LNCaP clone FGC (cell line): ENCODE measurements at regions not wholly inside any gene's neighbourhood (a gene's known extent, or its start where the extent isn't known, plus 50 kb on each side); places are given as distances from the start of the nearest gene placed in this dataset.
"Not testable (repeated sequence)": the region's sequence is repeated elsewhere in the genome, so short reads cannot be mapped to it uniquely, and the experiment has no call there.

Source experiments
- DNase-seq: peaks from one replicate; pipeline ENCODE4 v3.0.0-alpha.2; 2011; ENCODE audit warnings: low read depth
- H3K4me3 ChIP-seq: 2 replicates; pipeline ENCODE4 v1.5.1; 2011; ENCODE audit warnings: mild to moderate bottlenecking, low read depth, low read length, control low read depth
- CTCF ChIP-seq: IDR thresholded peaks from 2 replicates; pipeline ENCODE4 v1.5.1; 2012; ENCODE audit warnings: mild to moderate bottlenecking; ENCODE audit not compliant: control insufficient read depth, insufficient read depth; ENCODE audit errors: extremely low read depth

DNA sequence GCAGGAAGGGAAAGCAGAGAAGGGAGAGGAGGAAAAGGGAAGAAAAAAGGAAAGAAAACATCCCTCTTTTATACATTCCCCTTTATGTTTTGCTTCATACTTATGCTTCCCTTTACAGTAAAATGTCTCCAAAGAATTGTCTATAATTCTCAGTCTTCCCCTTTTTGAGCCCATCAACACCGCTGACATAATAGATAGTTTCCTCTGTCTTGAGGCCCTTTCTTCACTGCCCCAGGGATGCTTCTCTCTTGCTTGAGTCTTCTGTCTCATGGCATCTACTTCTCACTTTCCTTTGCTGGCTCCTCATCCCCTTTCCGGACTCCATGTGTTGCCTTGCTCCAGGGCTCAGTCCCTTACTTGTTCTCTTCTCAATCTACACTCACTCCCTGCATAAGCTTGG is 99.7 kb upstream of the DAZL start:
- no peak overlapping the region for H3K4me3 ChIP-seq
- no peak for TF ChIP-seq CTCF
- no peak for DNase-seq

- H3K4me3 ChIP-seq = no peak overlapping the region
- no peak for DNase-seq
- no peak for TF ChIP-seq CTCF
Observed at GRCh38 chr3:16707260-16707659, 102.0 kb upstream of the DAZL start.

DNA sequence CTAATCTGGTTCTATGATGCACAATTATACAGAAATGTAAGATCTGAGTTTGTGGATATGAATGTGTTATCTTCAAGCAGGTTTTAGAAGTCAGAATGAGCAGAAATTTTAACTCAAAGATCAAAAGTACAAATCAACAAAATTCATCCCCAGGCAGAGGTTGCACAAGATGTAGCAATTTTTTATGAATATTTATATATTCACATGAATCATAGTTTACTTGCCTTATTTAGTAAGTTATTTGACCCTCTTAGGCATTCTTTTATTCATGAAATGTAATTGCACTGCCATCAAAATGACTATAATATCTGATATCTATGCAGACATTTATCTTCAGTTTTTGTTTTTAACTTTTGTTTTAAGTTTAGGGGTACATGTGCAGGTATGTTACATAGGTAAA is 103.1 kb upstream of the DAZL start:
- no peak overlapping the region for H3K4me3 ChIP-seq
- no peak for DNase-seq
- no peak for TF ChIP-seq CTCF

- not testable (repeated sequence) for DNase-seq, H3K4me3 ChIP-seq
Observed at GRCh38 chr3:16711691-16712090, 106.5 kb upstream of the DAZL start.

- TF ChIP-seq CTCF = no peak
- no peak for DNase-seq
Observed at GRCh38 chr3:16715281-16715680, 110.1 kb upstream of the DAZL start.

DNA sequence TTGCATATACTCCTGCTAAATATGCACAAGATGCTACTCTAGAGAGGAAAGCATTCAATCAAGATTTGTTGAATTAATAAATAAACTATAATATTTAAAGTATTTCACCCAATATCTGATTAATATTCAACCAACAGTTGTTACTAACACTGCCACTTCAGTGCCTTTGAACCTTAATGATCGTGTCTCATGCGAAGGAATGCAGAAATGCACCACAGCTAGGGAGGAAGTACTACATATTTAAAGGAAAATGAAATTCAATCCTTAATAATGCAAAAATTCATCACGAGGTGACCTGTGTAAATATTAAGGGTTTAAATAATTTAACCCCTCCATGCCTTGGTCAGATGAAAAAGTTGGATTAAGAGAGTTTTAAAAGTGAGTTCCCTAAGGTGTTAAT is 114.2 kb upstream of the DAZL start:
- TF ChIP-seq CTCF = no peak
- DNase-seq = no peak
- no peak overlapping the region for H3K4me3 ChIP-seq

More at GRCh38 chr3:16715281-16715680, 110.1 kb upstream of the DAZL start:
- no peak overlapping the region for H3K4me3 ChIP-seq

DNA sequence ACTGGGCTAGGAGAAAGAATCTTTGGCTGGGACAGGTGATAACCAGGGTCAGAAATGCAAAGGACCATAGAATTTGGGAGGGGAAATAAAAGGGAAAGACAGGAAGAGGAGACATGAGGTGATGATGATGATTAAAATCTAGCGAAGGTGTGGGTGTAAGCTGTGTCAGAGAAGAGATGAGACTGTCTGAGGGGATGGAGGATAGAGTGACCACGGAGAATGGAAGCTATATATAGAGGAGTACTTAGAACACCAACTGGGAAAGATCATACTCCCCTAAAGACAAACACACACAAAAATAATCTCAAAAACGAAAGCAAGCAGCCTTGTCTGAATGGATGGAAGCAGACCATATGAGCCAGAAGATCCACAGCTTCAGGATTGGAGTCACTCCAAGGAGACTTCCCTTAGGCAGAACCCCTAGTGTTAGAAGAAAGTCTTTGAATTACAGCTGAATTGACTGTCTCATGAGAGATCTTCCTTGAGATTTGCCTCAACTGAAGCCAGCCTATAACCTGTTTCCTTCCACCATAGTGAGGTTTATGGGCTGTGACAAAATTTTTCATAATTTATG is 115.2 kb upstream of the DAZL start:
- DNase-seq = no peak
- no peak overlapping the region for H3K4me3 ChIP-seq
- TF ChIP-seq CTCF = no peak
